HUES6 (cell line): ENCODE measurements at regions not wholly inside any gene's neighbourhood (a gene's known extent, or its start where the extent isn't known, plus 50 kb on each side); places are given as distances from the start of the nearest gene placed in this dataset.
"Not testable (repeated sequence)": the region's sequence is repeated elsewhere in the genome, so short reads cannot be mapped to it uniquely, and the experiment has no call there.

Experiments
- H3K27ac ChIP-seq: 2 replicates; pipeline ENCODE4 v1.7.0; 2013; ENCODE audit warnings: low read depth, mild to moderate bottlenecking, low read length, inconsistent platforms
- H3K27me3 ChIP-seq: 2 replicates; pipeline ENCODE4 v1.6.1; 2013; ENCODE audit warnings: low read length; ENCODE audit not compliant: control insufficient read depth, insufficient read depth
- H3K36me3 ChIP-seq: 2 replicates; pipeline ENCODE4 v1.6.1; 2013; ENCODE audit warnings: low read length; ENCODE audit not compliant: control insufficient read depth, insufficient read depth
- H3K4me1 ChIP-seq: 2 replicates; pipeline ENCODE4 v1.6.1; 2013; ENCODE audit warnings: low read length; ENCODE audit not compliant: control insufficient read depth, insufficient read depth
- H3K4me3 ChIP-seq: 2 replicates; pipeline ENCODE4 v1.5.1; 2013; ENCODE audit warnings: low read depth, low read length
- H3K9ac ChIP-seq: one replicate; pipeline ENCODE4 v1.6.1; 2013; ENCODE audit warnings: mild to moderate bottlenecking, low read length
- H3K9me3 ChIP-seq: 2 replicates; pipeline ENCODE4 v1.6.1; 2013; ENCODE audit warnings: low read depth, low read length; ENCODE audit not compliant: control insufficient read depth, insufficient read depth

DNA sequence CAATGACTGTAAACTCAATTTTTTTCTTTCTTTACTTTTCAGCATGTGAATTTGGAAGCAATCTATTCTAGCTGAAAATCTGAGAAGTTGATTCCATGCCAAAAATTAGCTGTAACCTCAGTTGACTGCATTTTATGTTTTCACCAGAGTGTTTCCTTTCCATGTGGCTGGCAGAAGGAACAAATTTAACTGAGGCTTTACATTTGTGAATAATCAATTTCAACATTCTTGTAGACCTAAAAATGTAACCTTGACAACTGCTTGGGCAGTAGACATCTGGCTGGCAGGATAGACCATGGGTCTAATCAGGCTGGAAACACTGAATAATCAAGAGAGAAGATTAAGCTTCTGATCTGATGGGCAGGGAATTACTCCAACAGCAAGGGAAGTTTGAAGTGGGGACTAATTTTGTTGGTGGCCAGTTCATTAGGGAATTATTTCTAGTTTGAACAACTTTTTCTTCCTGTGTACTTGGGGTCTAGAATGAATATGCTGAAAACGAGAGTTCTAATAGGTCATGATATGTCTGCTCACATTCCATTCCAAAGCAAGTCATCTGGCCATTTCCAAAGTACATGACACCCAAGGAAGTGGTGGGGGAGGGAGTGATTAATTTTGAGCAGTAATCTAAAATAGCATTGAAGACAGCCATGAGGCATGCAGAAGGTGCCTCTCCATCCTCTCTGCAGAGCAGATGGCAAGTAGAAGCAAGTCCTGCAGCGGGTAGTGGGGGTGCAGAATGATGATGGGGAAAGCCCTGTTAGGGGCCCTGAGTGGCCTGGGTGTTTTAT lies 68.2 kb downstream of the ATP23 start:
- Histone ChIP-seq H3K4me1 (no peaks in the 10 kb centered on the region), H3K9me3 (peaks cover 3% of the 10 kb centered on the region; the same call in 1 of the 2 replicates), H3K9ac (no peak overlapping the region), H3K27me3 (no peaks in the 10 kb centered on the region), H3K4me3 (no peak overlapping the region), H3K36me3 (no peaks in the 10 kb centered on the region), H3K27ac (no peak overlapping the region)

DNA sequence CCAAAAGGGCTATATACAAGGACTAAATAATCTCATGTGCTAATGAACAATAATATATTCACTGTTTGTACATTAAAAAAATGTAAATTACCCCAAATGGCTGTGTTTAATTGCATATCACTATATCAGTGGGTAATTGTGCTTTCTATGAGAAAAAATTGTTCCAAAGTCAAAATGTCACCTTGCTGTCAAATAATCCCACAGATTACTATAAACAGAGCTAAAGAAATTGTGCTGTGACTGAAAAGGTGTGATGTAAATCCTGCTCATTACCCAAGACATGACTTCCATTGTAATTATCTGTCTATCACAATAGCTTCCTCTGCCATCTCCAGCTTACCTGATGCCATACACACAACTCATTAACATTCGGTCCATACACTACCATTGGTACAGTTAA lies 70.3 kb downstream of the ATP23 start:
- H3K27ac ChIP-seq: no peak overlapping the region
- no peaks in the 10 kb centered on the region for H3K27me3 ChIP-seq
- H3K36me3 ChIP-seq: no peaks in the 10 kb centered on the region
- H3K9me3 ChIP-seq: peaks cover 3% of the 10 kb centered on the region; the same call in 1 of the 2 replicates
- no peak overlapping the region for H3K9ac ChIP-seq
- H3K4me3 ChIP-seq: no peak overlapping the region
- no peaks in the 10 kb centered on the region for H3K4me1 ChIP-seq

DNA sequence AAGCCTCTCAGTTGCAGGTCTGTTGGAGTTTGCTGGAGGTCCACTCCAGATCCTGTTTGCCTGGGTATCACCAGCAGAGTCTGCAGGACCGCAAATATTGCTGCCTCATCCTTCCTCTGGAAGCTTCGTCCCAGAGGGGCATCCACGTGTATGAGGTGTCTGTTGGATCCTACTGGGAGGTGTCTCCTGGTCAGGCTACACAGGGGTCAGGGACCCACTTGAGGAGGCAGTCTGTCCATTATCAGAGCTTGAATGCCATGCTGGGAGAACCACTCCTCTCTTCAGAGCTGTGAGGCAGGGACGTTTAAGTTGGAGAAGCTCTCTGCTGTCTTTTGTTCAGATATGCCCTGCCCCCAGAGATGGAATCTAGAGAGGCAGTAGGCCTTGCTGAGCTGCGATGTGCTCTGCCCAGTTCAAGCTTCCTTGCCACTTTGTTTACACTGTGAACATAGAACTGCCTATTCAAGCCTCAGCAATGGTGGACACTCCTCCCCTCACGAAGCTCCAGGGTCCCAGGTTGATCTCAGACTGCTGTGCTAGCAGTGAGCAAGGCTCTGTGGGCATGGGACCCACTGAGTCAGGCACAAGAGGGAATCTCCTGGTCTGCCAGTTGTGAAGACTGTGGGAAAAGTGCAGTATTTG lies 81.1 kb downstream of the ATP23 start:
- H3K27ac ChIP-seq, H3K4me1 ChIP-seq, H3K4me3 ChIP-seq, H3K27me3 ChIP-seq, H3K36me3 ChIP-seq, H3K9ac ChIP-seq: not testable (repeated sequence)
- H3K9me3 ChIP-seq: peaks cover 15% of the 10 kb centered on the region

DNA sequence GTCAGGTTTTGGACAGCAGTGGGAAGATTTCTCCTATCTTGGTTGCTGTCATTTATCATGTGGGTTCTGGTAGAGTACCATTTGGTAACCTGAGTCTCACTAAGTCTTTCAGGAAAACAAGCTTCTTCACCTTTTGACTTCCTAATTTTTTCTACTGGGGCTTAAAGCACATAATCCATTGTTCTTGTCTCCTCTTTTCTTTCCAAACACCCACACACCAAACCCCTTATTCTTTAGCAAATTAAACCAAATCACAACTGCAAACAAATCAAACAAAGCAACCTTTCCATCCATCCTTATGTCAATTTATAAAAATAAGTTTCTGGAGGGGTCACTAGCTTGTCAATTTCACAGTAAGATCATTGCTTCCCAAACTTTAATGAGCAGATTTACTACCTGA lies 84.1 kb downstream of the ATP23 start:
- no peak overlapping the region for H3K27ac ChIP-seq
- no peaks in the 10 kb centered on the region for H3K4me1 ChIP-seq
- H3K4me3 ChIP-seq: no peak overlapping the region
- no peak overlapping the region for H3K9ac ChIP-seq
- H3K27me3 ChIP-seq: no peaks in the 10 kb centered on the region
- no peaks in the 10 kb centered on the region for H3K36me3 ChIP-seq
- peaks cover 15% of the 10 kb centered on the region for H3K9me3 ChIP-seq

DNA sequence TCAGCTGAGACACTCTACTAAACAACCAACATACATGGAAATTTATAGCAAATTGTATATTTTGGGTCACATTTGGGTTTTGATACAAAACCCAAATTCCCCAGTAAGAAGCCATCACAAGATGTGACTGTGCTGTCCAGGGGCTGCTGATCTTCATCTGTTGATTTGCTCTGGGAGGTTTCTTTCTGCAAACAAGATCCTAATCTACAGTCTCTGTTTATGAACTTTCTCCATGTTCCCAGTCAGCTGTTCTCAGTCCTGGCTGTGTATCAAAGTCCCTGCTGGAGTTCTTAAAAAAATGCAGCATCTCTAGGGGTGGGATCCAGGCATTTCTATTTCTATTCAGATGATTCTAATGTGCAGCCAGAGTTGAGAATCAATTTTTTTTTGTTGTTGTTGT lies 85.1 kb downstream of the ATP23 start:
- peaks cover 15% of the 10 kb centered on the region for H3K9me3 ChIP-seq
- no peak overlapping the region for H3K4me3 ChIP-seq
- H3K27me3 ChIP-seq: no peaks in the 10 kb centered on the region
- no peaks in the 10 kb centered on the region for H3K36me3 ChIP-seq
- no peak overlapping the region for H3K9ac ChIP-seq
- H3K27ac ChIP-seq: no peak overlapping the region
- no peaks in the 10 kb centered on the region for H3K4me1 ChIP-seq

DNA sequence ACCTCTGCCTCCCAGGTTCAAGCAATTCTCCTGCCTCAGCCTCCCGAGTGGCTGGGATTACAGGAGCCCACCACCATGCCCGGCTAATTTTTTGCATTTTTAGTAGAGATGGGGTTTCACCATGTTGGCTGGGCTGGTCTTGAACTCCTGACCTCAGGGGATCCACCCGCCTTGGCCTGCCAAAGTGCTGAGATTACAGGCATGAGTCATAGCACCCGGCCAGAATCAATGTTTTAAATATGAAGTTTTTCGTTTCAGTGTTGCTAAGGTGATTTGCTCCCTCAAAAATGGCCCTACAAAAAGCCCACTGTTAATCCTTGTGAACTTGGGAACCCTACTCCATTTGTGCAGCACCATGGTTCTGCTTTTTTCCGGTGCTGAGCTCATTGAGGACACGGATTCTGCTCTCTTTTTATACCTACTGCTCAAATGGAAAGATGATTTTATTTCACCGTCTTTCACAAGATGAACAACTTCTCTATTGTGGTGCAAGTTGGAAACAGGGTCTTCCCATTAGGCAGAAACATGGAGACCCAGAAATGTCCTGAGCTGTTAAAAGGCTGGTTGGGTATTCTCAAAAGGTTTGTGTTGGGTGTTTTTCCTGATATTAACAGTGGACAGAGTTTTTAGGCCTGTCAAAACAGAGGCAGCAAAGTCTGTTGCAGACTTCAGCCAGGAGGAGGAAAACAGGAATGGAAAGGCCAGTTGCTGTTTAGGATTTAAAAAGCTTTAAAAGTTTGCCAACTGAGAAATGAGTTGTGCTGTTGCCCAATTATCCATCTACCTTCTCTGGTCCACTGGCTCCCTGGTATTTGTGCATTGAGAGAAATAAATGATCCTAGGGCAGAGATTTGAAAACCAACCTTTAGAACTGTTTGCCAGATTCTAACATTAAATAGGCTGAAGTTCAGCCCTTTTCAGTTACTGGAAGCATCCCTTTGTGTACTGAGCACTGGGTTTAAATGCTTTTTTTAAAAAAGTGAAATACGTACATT lies 85.8 kb downstream of the ATP23 start:
- H3K27me3 ChIP-seq: no peaks in the 10 kb centered on the region
- H3K36me3 ChIP-seq: no peaks in the 10 kb centered on the region
- peaks cover 15% of the 10 kb centered on the region for H3K9me3 ChIP-seq
- no peaks in the 10 kb centered on the region for H3K4me1 ChIP-seq
- H3K9ac ChIP-seq: no peak overlapping the region
- H3K27ac ChIP-seq: no peak overlapping the region
- H3K4me3 ChIP-seq: no peak overlapping the region

DNA sequence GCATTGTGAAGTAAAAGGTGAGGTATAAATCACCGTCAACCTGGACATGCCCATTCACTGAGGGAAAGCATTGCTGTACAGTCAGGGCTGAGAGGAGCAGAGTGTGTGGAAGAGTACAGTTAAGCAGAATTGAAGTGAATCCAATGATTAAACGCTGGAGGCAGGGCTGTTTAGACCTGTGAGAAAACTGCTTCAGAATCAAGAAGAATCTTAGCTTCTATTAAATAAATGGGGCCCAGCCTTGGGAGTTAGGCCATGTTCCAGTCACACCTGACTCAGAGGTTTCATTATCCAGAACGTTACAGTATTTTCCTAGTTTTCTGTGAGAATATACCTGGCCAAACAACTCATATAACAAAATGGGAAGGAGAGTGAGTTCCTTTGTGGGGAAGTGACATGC lies 86.9 kb downstream of the ATP23 start:
- no peak overlapping the region for H3K4me3 ChIP-seq
- H3K36me3 ChIP-seq: no peaks in the 10 kb centered on the region
- peaks cover 15% of the 10 kb centered on the region for H3K9me3 ChIP-seq
- no peaks in the 10 kb centered on the region for H3K4me1 ChIP-seq
- H3K27me3 ChIP-seq: no peaks in the 10 kb centered on the region
- H3K27ac ChIP-seq: no peak overlapping the region
- H3K9ac ChIP-seq: no peak overlapping the region

DNA sequence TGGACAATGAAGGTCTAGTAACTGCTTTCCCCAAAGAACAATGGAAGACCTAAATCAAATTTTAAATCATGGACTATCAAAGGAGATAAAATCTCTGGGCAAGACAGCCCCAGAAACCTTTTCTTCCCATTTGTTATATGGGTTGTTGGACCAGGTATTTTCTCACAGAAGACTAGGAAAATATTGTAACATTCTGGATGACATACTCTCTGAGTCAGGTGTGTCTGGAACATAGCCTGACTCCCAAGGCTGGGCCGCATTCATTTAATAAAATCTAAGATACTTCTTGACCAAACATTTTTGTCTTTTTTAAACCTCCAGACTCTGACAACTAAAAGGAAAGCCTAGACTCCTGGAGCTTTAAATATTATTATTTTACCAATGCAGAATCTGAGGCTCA lies 87.9 kb downstream of the ATP23 start:
- no peaks in the 10 kb centered on the region for H3K4me1 ChIP-seq
- peaks cover 24% of the 10 kb centered on the region for H3K9me3 ChIP-seq
- H3K9ac ChIP-seq: no peak overlapping the region
- H3K27me3 ChIP-seq: no peaks in the 10 kb centered on the region
- H3K4me3 ChIP-seq: no peak overlapping the region
- no peak overlapping the region for H3K27ac ChIP-seq
- no peaks in the 10 kb centered on the region for H3K36me3 ChIP-seq

DNA sequence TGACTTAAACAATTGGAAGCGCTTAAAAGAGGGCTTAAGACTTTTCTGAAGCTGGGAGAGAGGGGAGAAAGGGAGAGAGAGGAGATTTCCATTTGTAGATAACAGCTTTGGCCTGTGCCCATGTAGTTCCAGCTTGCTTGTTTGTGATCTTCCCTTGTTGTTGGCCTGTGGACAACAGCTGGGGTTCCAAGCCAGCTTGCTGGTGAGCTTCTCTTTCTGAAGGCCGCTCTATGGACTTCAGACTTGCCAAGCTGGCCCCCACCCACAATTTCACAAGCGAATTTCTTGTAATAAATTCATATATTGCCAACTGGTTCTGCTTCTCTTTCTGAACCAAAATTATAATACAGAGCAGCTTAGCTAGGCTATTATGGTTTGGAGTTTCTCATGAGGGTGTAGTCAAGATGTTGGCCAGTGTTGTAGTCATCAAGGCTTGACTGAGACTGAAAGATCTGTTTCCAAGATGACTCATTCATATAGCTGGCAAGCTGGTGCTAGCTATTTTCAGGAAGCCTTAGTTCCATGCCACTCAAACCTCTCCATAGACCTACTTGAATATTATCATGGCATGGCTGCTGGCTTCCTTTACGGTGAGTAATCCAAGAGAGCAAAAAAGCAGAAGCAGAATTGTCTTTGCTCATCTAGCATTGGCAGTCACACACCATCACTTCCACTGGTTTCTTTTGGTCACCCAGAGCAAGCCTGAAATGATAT lies 89.4 kb downstream of the ATP23 start:
- Histone ChIP-seq H3K9ac (no peak overlapping the region), H3K4me1 (no peaks in the 10 kb centered on the region), H3K4me3 (no peak overlapping the region), H3K36me3 (no peaks in the 10 kb centered on the region), H3K27me3 (no peaks in the 10 kb centered on the region), H3K9me3 (peaks cover 24% of the 10 kb centered on the region), H3K27ac (no peak overlapping the region)

DNA sequence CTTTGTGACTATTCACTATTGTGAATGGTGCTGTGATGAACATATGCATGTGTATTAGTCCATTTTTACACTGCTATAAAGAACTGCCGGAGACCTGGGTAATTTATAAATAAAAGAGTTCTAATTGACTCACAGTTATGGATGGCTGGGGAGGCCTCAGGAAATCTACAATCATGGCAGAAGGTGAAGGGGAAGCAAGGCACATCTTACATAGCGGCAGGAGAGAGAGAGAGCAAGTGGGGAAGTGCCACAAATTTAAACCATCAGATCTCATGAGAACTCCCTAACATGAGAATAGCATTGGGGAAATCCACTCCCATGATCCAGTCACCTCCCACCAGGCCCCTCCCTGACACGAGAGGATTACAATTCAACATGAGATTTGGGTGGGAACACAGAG lies 90.8 kb downstream of the ATP23 start:
- no peaks in the 10 kb centered on the region for H3K4me1 ChIP-seq
- no peak overlapping the region for H3K4me3 ChIP-seq
- no peak overlapping the region for H3K9ac ChIP-seq
- H3K9me3 ChIP-seq: peaks cover 34% of the 10 kb centered on the region
- no peaks in the 10 kb centered on the region for H3K27me3 ChIP-seq
- no peak overlapping the region for H3K27ac ChIP-seq
- no peaks in the 10 kb centered on the region for H3K36me3 ChIP-seq
